HG03460 (cell line): ENCODE measurements at regions not wholly inside any gene's neighbourhood (a gene's known extent, or its start where the extent isn't known, plus 50 kb on each side); places are given as distances from the start of the nearest gene placed in this dataset.

Experiments used
- ATAC-seq: cut with Tn5 transposase; IDR thresholded peaks from one replicate; pipeline ENCODE4 v1.9.1; 2021; ENCODE audit not compliant: unreplicated experiment

DNA sequence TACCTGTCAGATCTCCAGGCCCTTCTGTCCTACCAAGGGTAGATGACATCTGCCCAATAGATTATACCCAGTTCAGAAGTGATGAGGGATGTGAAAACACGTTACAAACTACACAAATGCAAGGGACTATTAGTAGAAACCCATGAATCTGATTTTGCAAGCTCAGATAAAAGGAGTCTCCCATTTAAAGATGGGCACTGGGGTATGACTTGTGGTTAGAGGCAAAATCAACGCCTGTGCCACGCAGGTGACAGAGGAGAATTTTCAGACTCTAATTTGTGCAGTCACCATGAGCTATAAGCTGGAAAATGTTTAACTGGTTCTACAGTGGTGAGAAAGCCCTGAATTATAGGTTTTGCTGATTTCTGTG lies 184.4 kb upstream of the LPP start:
- no peak for ATAC-seq

DNA sequence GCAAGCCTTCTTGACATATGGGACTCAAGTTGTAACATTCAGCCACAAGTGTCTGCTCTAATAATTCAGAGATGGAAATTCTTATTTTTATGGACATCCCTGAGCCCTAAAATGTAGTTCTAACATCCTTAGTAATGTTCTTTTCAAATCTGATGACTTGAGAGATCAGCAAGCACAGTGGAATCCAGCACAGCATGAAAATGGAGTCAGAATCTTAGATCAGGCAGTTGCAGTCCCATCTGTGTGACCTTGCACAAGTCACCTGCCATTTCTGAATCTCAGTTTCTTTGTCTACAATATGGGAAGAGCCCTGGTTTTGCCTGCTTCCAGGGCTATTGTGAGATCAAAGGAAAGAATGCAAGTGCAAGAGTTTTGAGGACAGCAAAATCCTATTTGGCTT lies 183.9 kb upstream of the LPP start:
- no peak for ATAC-seq

GRCh38 chr3:187971629-187972028 lies 182.3 kb upstream of the LPP start:
- no peak for ATAC-seq

GRCh38 chr3:187972454-187972853 lies 181.5 kb upstream of the LPP start:
- no peak for ATAC-seq

GRCh38 chr3:187973977-187974870 lies 179.7 kb upstream of the LPP start:
- ATAC-seq = no peak

- no peak for ATAC-seq
Observed at GRCh38 chr3:187974871-187975271, 179.1 kb upstream of the LPP start.

DNA sequence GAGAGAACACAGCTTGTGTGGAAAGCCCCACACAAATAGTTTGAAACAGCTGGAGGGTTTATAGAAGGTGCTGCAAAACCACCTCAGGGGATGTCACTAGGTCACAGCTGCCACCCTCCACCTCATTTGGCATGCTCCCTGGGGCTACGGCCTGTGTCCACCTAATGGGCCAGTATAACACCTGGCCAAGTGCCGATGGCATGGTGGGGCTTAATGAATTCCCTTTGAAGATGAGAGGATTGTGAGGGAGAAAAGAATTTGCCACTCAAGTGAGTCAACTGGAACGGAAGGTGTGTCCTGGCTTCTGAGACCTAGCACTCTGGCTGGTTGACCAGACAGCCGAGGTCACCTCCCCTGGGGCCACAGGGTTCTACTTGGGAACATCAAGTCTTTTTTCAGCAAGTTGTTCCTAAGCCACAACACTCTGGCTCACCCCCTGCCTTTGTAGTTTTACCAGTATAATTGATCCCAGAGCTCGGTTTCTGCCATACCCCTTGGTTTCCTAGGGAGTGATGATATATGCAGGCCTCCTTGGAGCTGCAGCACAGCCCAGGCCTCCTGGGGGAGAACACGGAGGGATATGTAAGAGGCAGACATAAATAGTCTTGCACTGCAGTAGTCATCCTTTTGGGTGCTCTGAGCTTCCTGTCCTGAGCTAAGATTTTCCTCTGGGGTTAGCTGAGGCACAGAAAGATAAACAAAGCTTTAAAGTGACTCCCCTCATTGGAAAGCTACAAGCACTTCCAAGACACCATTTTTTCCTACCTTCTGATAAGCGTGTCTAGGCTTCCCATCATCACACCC lies 178.2 kb upstream of the LPP start:
- ATAC-seq = no peak

DNA sequence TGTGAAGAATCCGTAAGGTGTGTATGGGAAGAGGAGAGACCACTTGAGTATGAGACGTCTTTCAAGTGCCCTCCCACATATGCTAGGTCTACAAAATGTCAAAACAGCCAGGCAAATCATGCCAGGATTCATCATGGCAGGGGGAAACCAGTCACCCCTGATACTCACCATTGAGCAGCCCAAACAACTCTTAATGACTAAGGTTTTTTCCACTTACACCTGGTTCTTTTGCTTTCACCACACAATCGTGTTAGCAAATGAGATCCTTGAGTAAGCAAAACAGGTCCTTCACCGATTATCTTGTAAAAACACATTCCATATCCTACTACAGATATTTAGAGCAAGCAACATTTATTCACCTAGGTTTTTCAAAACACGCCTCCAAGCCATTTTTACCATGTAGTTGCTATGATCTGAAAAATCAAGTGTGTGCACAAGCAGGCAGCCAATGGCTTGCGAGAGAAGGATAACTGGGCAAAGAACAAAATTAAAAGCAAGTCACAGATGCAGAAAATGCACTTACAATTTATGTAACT lies 177.5 kb upstream of the LPP start:
- no peak for ATAC-seq

DNA sequence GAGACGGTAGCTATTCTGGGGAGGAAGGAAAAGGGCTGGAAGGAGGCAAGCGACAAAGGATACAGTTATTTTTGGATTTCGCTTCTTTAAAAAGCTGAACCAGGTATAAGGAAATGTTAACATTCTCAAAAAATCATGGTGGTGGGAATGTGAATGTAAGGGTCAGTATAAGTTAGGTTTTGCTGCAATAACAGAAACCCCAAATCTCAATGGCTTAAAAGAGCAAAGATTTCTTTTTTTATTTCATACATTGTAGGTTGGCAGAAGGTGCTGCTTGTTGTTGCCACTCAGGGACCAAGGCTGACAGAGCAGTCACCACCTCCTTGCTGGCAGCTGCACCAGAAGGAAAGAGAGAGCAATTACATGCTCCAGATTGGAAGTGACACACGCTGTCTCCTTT lies 176.3 kb upstream of the LPP start:
- ATAC-seq = no peak

DNA sequence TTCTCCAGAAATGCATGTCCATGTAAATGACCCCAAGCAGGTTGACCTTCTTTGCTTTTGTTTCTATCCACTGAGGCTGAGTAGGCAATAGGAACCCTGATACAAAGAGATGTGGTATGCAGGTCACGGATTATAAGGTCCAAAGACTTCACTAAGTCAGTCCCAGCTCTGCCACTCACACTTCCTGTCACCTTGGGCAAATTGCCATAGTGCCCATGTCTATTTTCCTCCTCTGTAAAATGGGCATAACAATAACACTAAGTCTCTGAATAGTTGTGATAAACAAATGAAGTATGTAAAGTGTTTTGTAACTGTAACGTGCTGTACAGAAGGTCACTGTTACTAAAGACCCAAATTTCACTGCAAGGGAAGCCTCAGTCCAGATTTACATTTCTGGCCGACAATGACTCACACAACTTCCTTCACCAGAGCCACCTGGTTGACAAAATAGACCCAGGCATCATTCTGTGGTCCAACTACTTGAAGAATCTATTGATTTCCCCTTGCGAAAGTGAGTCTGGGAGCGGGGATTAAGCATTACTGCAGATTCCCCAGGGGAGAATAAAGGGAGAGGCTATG lies 175.4 kb upstream of the LPP start:
- ATAC-seq = no peak

DNA sequence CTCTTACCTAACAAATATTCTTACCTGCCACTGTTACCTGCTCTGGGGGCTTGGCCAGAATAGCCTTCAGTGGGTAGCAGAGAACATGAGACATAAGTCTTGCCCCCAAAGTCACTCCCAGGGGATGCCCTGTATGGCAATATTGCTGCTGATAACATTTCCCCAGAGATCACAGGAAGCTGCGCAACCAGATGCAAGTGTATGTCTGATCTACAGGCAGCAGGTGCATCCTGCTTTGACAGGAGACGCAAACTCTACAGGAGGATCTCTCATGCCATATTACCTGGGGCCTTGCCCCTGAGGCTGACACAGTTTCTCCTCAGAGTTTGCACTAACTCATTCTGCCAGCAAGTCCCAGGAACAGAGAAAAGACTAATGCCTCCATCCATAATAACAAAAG lies 174.4 kb upstream of the LPP start:
- no peak for ATAC-seq

- no peak for ATAC-seq
Observed at GRCh38 chr3:187980861-187981260, 173.1 kb upstream of the LPP start.

- no peak for ATAC-seq
Observed at GRCh38 chr3:187982142-187982541, 171.8 kb upstream of the LPP start.

DNA sequence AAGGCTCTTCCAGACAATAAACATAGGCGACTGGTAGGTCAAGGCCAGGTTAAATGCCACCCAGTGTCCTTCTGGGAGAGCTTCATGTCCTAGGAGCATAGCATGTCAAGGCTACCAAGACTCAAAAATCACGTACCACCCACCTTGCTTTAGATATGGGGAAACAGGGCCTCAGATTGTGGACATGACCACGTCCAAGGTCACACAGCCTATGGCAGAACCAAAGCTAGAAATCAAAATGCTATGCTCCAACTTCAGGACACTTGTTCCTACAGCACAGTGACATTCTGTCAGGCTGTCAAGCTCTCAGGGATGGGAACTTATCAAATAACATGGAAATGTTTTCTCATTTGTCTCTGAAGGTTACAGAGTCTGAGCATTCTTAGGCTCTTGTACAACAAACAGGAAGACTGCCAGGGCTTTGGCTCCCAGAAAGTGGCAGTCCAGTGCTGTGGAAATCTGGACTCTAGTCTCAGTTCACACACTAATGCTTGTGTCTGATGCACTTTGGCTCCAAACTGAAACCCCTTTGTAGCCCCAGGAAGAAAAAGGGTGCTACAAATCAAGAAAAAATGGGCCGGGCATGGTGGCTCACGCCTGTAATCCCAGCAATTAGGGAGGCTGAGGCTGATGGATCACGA lies 170.4 kb upstream of the LPP start:
- no peak for ATAC-seq

DNA sequence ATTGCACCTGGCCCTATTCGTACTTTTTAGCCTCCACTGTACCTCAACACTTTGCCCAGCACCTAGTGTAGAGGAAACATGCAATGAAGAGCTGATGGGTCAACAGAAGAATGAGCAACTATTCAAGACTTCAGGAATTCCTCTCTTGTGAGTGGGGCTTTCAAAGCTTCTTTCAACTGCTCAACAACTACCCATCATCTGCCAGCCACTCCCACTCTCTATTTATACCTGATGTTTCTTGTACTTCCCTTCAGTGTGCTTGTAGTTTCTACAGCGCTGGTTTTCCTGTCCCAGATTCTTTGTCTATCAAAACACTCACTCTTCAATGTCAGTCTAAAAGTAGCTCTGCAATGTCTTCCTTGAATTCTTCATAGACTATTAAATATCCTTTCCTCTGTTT lies 168.3 kb upstream of the LPP start:
- no peak for ATAC-seq

- ATAC-seq = no peak
Observed at GRCh38 chr3:187986514-187986934, 167.4 kb upstream of the LPP start.

- ATAC-seq = no peak
Observed at GRCh38 chr3:187987187-187987586, 166.8 kb upstream of the LPP start.

GRCh38 chr3:187987924-187988323 lies 166.0 kb upstream of the LPP start:
- ATAC-seq = no peak

GRCh38 chr3:187989575-187990153 lies 164.3 kb upstream of the LPP start:
- ATAC-seq = no peak

DNA sequence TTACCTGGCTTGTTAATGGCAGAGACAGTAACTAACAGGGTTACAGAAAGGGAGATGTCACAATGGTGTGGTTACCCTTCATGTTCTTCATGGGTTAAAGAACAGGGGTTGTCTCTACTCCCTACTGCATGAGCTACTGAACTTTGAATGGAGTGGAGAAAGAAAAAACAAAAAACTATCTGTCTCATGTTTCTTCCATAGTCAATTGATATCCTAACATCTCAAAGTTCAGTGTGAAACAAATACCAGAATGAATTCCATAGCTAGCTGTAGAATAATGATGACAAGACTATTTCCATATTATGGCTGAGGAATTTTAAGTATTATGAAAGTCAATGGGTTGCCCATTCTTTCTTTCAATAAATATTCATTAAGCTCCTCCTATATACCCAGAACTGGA lies 161.3 kb upstream of the LPP start:
- ATAC-seq = no peak
